ENCODE measurements at regions not wholly inside any gene's neighbourhood (a gene's known extent, or its start where the extent isn't known, plus 50 kb on each side); places are given as distances from the start of the nearest gene placed in this dataset.

GRCh38 chr15:45943240-45943639, 308.4 kb downstream of the SQOR start:
- no peaks in the 10 kb centered on the region for H3K4me1 ChIP-seq (ENCODE audit: control insufficient read depth, insufficient read depth, low read length)
- no peaks in the 10 kb centered on the region for H3K79me1 ChIP-seq (ENCODE audit: low read depth in 1 of 2, low read length in 2 of 2)
- H2AK5ac ChIP-seq (ENCODE audit: low read depth, low read length), result no peak overlapping the region
- H4K91ac ChIP-seq (ENCODE audit: insufficient read depth, low read depth, low read length), result no peak overlapping the region
- no peak overlapping the region for H4K8ac ChIP-seq (ENCODE audit: low read depth in 2 of 2, low read length in 2 of 2)
- H3K9ac ChIP-seq (ENCODE audit: low read depth, low read length), result no peak overlapping the region
- no peak overlapping the region for H3K14ac ChIP-seq (replicated peaks; ENCODE audit: low read depth, low read length)
- no peak overlapping the region for H3K18ac ChIP-seq (ENCODE audit: low read depth, low read length)
- intact Hi-C loops (cut with micrococcal nuclease) (no loop called here), in situ Hi-C loops (cut with MboI; ENCODE audit: low sequenced_read_pairs) (no loop called here), dilution Hi-C loops (cut with HindIII; ENCODE audit: low sequenced_read_pairs, unreplicated experiment) (no loop called here)
- H3K27me3 ChIP-seq (ENCODE audit: control insufficient read depth, insufficient read depth, low read length), result no peaks in the 10 kb centered on the region
- ChIA-PET POLR2A (ENCODE audit: unreplicated experiment) (no interaction called here), CTCF (no interaction called here)
- no peaks in the 10 kb centered on the region for H3K9me1 ChIP-seq (ENCODE audit: insufficient read depth, low read length)
- no peaks in the 10 kb centered on the region for H3K36me3 ChIP-seq (ENCODE audit: control insufficient read depth, insufficient read depth, low read length)
- no peak overlapping the region for H3K23ac ChIP-seq (ENCODE audit: low read depth, low read length)
- no TSS peak for BruUV-seq (replicated peaks)
- H2AK9ac ChIP-seq (replicated peaks; ENCODE audit: low read depth, low read length, poor library complexity), result no peak overlapping the region
- H3K4me3 ChIP-seq (ENCODE audit: insufficient read depth, low read depth, low read length), result no peak overlapping the region
- H3K4me2 ChIP-seq (ENCODE audit: low read depth, low read length), result no peak overlapping the region
- WGBS, 2 experiments (ENCODE audit: extremely low coverage in 2 of 2, insufficient read length in 1 of 2), result 17% methylated on average over 1 of the region's 4 CpGs; no CpG with 5 or more reads in 1 of the 2 experiments
- H2AFZ ChIP-seq (replicated peaks; ENCODE audit: low read length, poor library complexity), result no peak overlapping the region
- H2BK5ac ChIP-seq (ENCODE audit: low read depth, low read length, poor library complexity, severe bottlenecking), result no peak overlapping the region
- no peak overlapping the region for H3K27ac ChIP-seq (ENCODE audit: insufficient read depth, low read length)
- H3K4ac ChIP-seq (ENCODE audit: low read depth, low read length), result no peak overlapping the region
- DNase-seq (no peak), ATAC-seq (ENCODE audit: low read depth) (no peak)
- H2BK120ac ChIP-seq (ENCODE audit: low read depth, low read length), result no peak overlapping the region
- H3K56ac ChIP-seq (ENCODE audit: extremely low read depth, insufficient read depth, low read length), result no peak overlapping the region
- TF ChIP-seq CEBPB (IDR thresholded peaks at IDR 0.05; ENCODE audit: low read depth, low read length), result no peak
- no peak for TF ChIP-seq RFX5 (IDR thresholded peaks at IDR 0.05; ENCODE audit: low read depth, low read length)
- TF ChIP-seq ELK1 (IDR thresholded peaks at IDR 0.05; ENCODE audit: borderline replicate concordance, low read depth, low read length), result no peak
- no peak for TF ChIP-seq NFE2L2 (IDR thresholded peaks at IDR 0.05; ENCODE audit: low read depth, low read length)
- TF ChIP-seq MAFK (IDR thresholded peaks at IDR 0.05; ENCODE audit: low read depth, low read length), result no peak
- no peak for TF ChIP-seq MXI1 (IDR thresholded peaks at IDR 0.05; ENCODE audit: borderline replicate concordance, low read depth, low read length)
- no peak for TF ChIP-seq CTCF (conservative IDR thresholded peaks at IDR 0.05; ENCODE audit: low read depth, low read length)
- no peak overlapping the region for H2BK20ac ChIP-seq (ENCODE audit: low read depth, low read length)
- H3K9me3 ChIP-seq (ENCODE audit: control insufficient read depth, insufficient read depth, low read length), result peaks cover 8% of the 10 kb centered on the region; the same call in 1 of the 2 replicates
- H4K20me1 ChIP-seq (ENCODE audit: insufficient read depth, low read length), result no peaks in the 10 kb centered on the region
- H2BK15ac ChIP-seq (ENCODE audit: low read depth, low read length), result no peak overlapping the region
- no peak overlapping the region for H4K5ac ChIP-seq (ENCODE audit: low read depth, low read length)

Measured in IMR-90 (cell line).